CD14-positive monocyte (primary cell): ENCODE measurements at regions not wholly inside any gene's neighbourhood (a gene's known extent, or its start where the extent isn't known, plus 50 kb on each side); places are given as distances from the start of the nearest gene placed in this dataset.

Source experiments
- DNase-seq, 3 donors: peaks; one replicate each; pipeline ENCODE4 v3.0.0-alpha.2; 2011 to 2022
- H2AFZ ChIP-seq: 2 replicates; pipeline ENCODE4 v1.6.0; 2012; ENCODE audit warnings: mild to moderate bottlenecking, low read depth, low read length, inconsistent platforms; ENCODE audit not compliant: insufficient read depth, poor library complexity, severe bottlenecking
- H3K27ac ChIP-seq, 2 donors: 1 replicate in 1 of 2; 2 replicates in 1 of 2; pipeline ENCODE4 v1.5.1; 2012 to 2013; ENCODE audit warnings: low read length in 2 of 2, control low read depth in 1 of 2, inconsistent platforms in 1 of 2, low read depth in 1 of 2, mild to moderate bottlenecking in 1 of 2
- H3K27me3 ChIP-seq, 2 donors: one replicate each; pipeline versions ENCODE4 v1.6.0 to v1.6.1; 2011 to 2013; ENCODE audit warnings: low read length in 2 of 2; ENCODE audit not compliant: control insufficient read depth in 2 of 2, insufficient read depth in 2 of 2
- H3K36me3 ChIP-seq, 2 donors: replicated peaks in 1 of 2; 1 replicate in 1 of 2; 2 replicates in 1 of 2; pipeline versions ENCODE4 v1.5.1 to v1.6.1; 2012 to 2013; ENCODE audit warnings: low read length in 2 of 2, control low read depth in 1 of 2, inconsistent platforms in 1 of 2, mild to moderate bottlenecking in 1 of 2; ENCODE audit not compliant: insufficient read depth in 2 of 2, control insufficient read depth in 1 of 2
- H3K4me1 ChIP-seq, 2 donors: 1 replicate in 1 of 2; 2 replicates in 1 of 2; pipeline versions ENCODE4 v1.5.1 to v1.6.1; 2012 to 2013; ENCODE audit warnings: low read length in 2 of 2, control low read depth in 1 of 2, inconsistent platforms in 1 of 2, mild to moderate bottlenecking in 1 of 2, moderate library complexity in 1 of 2; ENCODE audit not compliant: insufficient read depth in 2 of 2, control insufficient read depth in 1 of 2
- H3K4me2 ChIP-seq: replicated peaks from 2 replicates; pipeline ENCODE3; 2012; ENCODE audit warnings: low read length, moderate library complexity, mild to moderate bottlenecking; ENCODE audit not compliant: poor library complexity, severe bottlenecking; ENCODE audit errors: extremely low read depth
- H3K4me3 ChIP-seq, 3 experiments: fragments of 200-600 bp in 1 of 3; sonication (generic) in 1 of 3; replicated peaks in 1 of 3; 1 replicate in 2 of 3; 2 replicates in 1 of 3; pipeline ENCODE4 v1.5.1; 2011 to 2013; ENCODE audit warnings: low read length in 3 of 3, mild to moderate bottlenecking in 3 of 3, control low read depth in 2 of 3, low read depth in 2 of 3, inconsistent platforms in 1 of 3, moderate library complexity in 1 of 3
- H3K79me2 ChIP-seq: 2 replicates; pipeline ENCODE4 v1.6.0; 2012; ENCODE audit warnings: mild to moderate bottlenecking, control low read depth, inconsistent platforms, low read length, moderate library complexity; ENCODE audit not compliant: insufficient read depth
- H3K9ac ChIP-seq: 2 replicates; pipeline ENCODE4 v1.6.0; 2017; ENCODE audit warnings: low read length, mild to moderate bottlenecking; ENCODE audit not compliant: insufficient read depth, poor library complexity, severe bottlenecking
- H3K9me3 ChIP-seq, 2 donors: replicated peaks in 1 of 2; 1 replicate in 1 of 2; 2 replicates in 1 of 2; pipeline versions ENCODE4 v1.5.1 to v1.6.1; 2012 to 2013; ENCODE audit warnings: low read length in 2 of 2, control low read depth in 1 of 2; ENCODE audit not compliant: control insufficient read depth in 1 of 2, insufficient read depth in 1 of 2
- H4K20me1 ChIP-seq: 2 replicates; pipeline ENCODE4 v1.6.0; 2012; ENCODE audit warnings: mild to moderate bottlenecking, low read length, control low read depth, moderate library complexity; ENCODE audit not compliant: insufficient read depth
- H3K27ac Mint-ChIP-seq, 7 donors: one replicate each; pipeline ENCODE4 v1.8.0; 2020; ENCODE audit warnings: mild to moderate bottlenecking in 7 of 7, mixed read lengths in 7 of 7, moderate library complexity in 6 of 7, inconsistent platforms in 2 of 7
- H3K27me3 Mint-ChIP-seq, 3 donors: one replicate each; pipeline ENCODE4 v1.8.0; 2021 to 2022; ENCODE audit warnings: low read depth in 3 of 3, mild to moderate bottlenecking in 3 of 3, mixed read lengths in 3 of 3, moderate library complexity in 3 of 3, inconsistent platforms in 1 of 3
- H3K36me3 Mint-ChIP-seq, 2 donors: one replicate each; pipeline ENCODE4 v1.8.0; 2020; ENCODE audit warnings: mixed read lengths in 2 of 2, inconsistent platforms in 1 of 2, mild to moderate bottlenecking in 1 of 2
- H3K4me1 Mint-ChIP-seq: one replicate; pipeline ENCODE4 v1.8.0; 2020; ENCODE audit warnings: mild to moderate bottlenecking, mixed read lengths
- H3K4me3 Mint-ChIP-seq, 2 donors: one replicate each; pipeline ENCODE4 v1.8.0; 2020; ENCODE audit warnings: mild to moderate bottlenecking in 2 of 2, mixed read lengths in 2 of 2, moderate library complexity in 1 of 2
- H3K9me3 Mint-ChIP-seq, 7 donors: one replicate each; pipeline ENCODE4 v1.8.0; 2020 to 2022; ENCODE audit warnings: mixed read lengths in 7 of 7, mild to moderate bottlenecking in 6 of 7, moderate library complexity in 6 of 7, inconsistent platforms in 2 of 7
- CTCF ChIP-seq: fragments of 200-600 bp; IDR thresholded peaks from one replicate; pipeline ENCODE4 v1.8.0; 2022; ENCODE audit warnings: antibody characterized with exemption, mild to moderate bottlenecking
- WGBS: methylation state at CpG from one replicate; pipeline ENCODE4 v1.1.5; 2013; ENCODE audit warnings: missing lambda C conversion rate; ENCODE audit not compliant: insufficient coverage; 5-methylcytosine and 5-hydroxymethylcytosine counted together
- intact Hi-C, 2 donors: fragments of 100-400 bp; cut with micrococcal nuclease; formaldehyde crosslinking; loops; one replicate each; pipeline versions ENCODE4 v1.15.0 to v1.15.1; 2023

DNA sequence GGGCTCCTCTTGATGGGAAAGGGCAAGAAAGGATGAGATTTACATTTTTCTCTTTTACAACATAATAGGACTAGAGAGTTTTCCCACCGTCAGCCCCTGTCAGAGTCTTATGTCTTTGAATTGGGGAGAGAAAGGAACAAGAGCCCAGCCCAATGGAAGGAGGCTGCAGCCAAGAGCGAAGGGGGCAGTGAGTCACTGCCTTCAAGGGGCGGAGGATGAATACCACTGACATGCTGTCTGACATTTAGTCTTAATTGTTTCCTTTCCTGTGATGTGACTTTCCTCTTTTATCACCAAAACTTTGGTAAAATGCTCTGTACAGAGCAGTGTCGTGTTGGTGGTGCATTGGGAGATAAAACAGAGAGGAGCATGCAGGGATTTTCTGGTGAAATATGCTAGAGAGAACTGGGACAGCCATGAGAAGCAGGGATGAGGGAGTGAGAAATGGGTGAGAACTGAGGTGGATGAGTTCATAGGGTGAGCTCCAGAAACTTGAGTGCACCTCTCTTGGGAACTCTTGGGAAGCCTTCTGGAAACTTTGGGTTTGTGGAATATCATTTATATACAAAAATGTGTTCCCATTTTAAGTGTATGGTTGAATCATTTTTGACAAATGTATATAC is 179.9 kb upstream of the FGGY start:
- H3K4me1 Mint-ChIP-seq: peaks cover 3% of the 10 kb centered on the region
- H3K4me2 ChIP-seq: no peak overlapping the region

GRCh38 chr1:59122527-59122926 is 174.4 kb upstream of the FGGY start:
- Histone ChIP-seq H3K9me3 (no peaks in the 10 kb centered on the region), H3K4me3 (no peak overlapping the region), H3K9ac (no peak overlapping the region), H3K27ac (no peak overlapping the region), H3K4me1 (no peaks in the 10 kb centered on the region), H4K20me1 (no peaks in the 10 kb centered on the region), H3K79me2 (no peaks in the 10 kb centered on the region), H3K4me2 (no peak overlapping the region), H2AFZ (no peak overlapping the region), H3K36me3 (no peaks in the 10 kb centered on the region), H3K27me3 (no peaks in the 10 kb centered on the region)
- H3K4me3 Mint-ChIP-seq: no peak overlapping the region
- DNase-seq: no peak
- H3K27ac Mint-ChIP-seq: no peak overlapping the region
- H3K27me3 Mint-ChIP-seq: peaks cover 0 to 3% (median 0%) of the 10 kb centered on the region in 3 donors
- H3K9me3 Mint-ChIP-seq: peaks cover 0 to 5% (median 1%) of the 10 kb centered on the region in 7 donors
- intact Hi-C loops: no loop called here
- no peaks in the 10 kb centered on the region for H3K36me3 Mint-ChIP-seq
- no peak for TF ChIP-seq CTCF
- WGBS: 80% methylated on average over 5 of the region's 5 CpGs
- no peaks in the 10 kb centered on the region for H3K4me1 Mint-ChIP-seq

More for the DNA sequence above, 179.9 kb upstream of the FGGY start:
- no peak overlapping the region for H3K27ac ChIP-seq
- H3K36me3 ChIP-seq: no peaks in the 10 kb centered on the region
- Mint-ChIP-seq H3K9me3 (no peaks in the 10 kb centered on the region), H3K27me3 (peaks cover 1 to 2% (median 1%) of the 10 kb centered on the region in 3 donors), H3K27ac (no peak overlapping the region), H3K36me3 (no peaks in the 10 kb centered on the region), H3K4me3 (no peak overlapping the region)
- WGBS: 60% methylated on average over 1 of the region's 4 CpGs
- H3K9ac ChIP-seq: no peak overlapping the region
- no peaks in the 10 kb centered on the region for H3K27me3 ChIP-seq
- no peaks in the 10 kb centered on the region for H3K79me2 ChIP-seq
- no peaks in the 10 kb centered on the region for H3K4me1 ChIP-seq
- no peak for TF ChIP-seq CTCF
- no peaks in the 10 kb centered on the region for H4K20me1 ChIP-seq
- H3K9me3 ChIP-seq: no peaks in the 10 kb centered on the region
- DNase-seq: no peak
- intact Hi-C loops: no loop called here
- H3K4me3 ChIP-seq: no peak overlapping the region
- no peak overlapping the region for H2AFZ ChIP-seq
